Stimulated activated CD4-positive, alpha-beta T cell treated with anti-CD3 and anti-CD28 coated beads, Interleukin-1b, Interleukin-23, amount 100 ng/mL, for 1 hour (primary cell): ENCODE measurements at regions not wholly inside any gene's neighbourhood (a gene's known extent, or its start where the extent isn't known, plus 50 kb on each side); places are given as distances from the start of the nearest gene placed in this dataset.

Source experiments
- DNase-seq, 2 donors: peaks; one replicate each; pipeline ENCODE4 v3.0.0-alpha.2; 2020; ENCODE audit warnings: low read depth in 2 of 2

DNA sequence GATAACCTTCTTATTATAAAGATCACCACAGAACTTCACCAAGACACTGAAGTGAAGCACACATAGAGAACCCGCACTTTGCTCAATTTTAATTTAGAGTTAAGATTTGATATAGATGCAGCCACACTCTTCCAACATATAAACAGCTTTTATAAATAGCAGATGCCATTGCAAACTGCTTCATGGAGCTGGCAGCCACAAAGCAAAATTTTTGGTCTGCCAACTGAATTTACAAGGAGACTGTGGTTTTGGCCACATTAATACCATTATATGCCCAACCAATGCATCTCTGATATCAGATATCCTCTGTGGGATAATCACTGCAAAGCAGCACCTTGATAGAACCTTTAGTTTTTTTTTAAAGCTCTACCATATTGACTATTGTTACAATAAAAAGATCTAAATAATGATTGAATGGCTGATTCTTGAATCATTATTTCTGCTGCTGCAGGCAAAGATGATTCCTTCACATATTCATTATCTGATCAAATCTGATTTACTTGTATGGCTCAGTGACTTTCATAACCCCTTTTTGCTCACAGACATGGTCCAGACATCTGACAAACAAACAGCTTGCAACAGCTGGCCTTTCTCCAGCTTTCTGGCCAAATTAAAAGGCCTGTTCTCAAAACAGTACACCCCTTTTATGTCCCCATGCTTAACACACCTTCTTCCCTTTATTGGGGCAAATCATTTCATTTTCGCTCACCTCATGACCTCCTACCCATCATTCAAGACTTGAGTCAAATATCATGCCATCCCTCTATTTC lies 88.4 kb downstream of the METTL4 start:
- no peak for DNase-seq

DNA sequence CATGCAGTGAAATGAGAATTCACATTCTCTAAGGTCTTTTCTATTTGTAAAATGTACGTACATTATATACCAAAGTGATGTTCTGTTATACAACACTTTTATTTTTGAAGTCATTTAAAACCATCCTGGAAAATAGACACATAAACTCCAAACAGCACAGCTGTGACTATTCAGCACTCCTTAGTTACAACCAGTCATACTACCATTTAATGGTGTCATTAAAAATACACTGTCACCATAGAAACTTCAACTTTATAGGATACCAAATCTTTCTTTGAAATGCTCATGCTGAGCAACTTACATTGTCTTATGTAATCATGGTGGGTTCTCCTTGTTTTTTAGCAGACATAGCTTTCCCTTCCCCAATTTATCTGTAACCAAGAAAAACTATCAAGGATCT lies 85.3 kb downstream of the METTL4 start:
- DNase-seq, result no peak

- DNase-seq, result no peak
These were observed 84.9 kb downstream of the METTL4 start for GRCh38 chr18:2486426-2486825.
